Type B pancreatic cell (in vitro differentiated cells): ENCODE measurements at regions not wholly inside any gene's neighbourhood (a gene's known extent, or its start where the extent isn't known, plus 50 kb on each side); places are given as distances from the start of the nearest gene placed in this dataset.

Experiments used
- DNase-seq: peaks from one replicate; pipeline ENCODE4 v3.0.0; 2021; ENCODE audit warnings: mixed read lengths; ENCODE audit not compliant: unreplicated experiment; ENCODE audit errors: extremely low spot score
- H3K27ac Mint-ChIP-seq: 2 replicates; pipeline ENCODE4 v1.8.0; 2021; ENCODE audit warnings: mild to moderate bottlenecking, mixed read lengths
- H3K27me3 Mint-ChIP-seq: 2 replicates; pipeline ENCODE4 v1.8.0; 2021; ENCODE audit warnings: mixed read lengths
- H3K36me3 Mint-ChIP-seq: 2 replicates; pipeline ENCODE4 v1.8.0; 2021; ENCODE audit warnings: mixed read lengths
- H3K4me1 Mint-ChIP-seq: one replicate; pipeline ENCODE4 v1.8.0; 2021; ENCODE audit warnings: mixed read lengths; ENCODE audit not compliant: unreplicated experiment
- H3K4me3 Mint-ChIP-seq: 2 replicates; pipeline ENCODE4 v1.8.0; 2021; ENCODE audit warnings: mild to moderate bottlenecking, mixed read lengths
- H3K9me3 Mint-ChIP-seq: 2 replicates; pipeline ENCODE4 v1.8.0; 2021; ENCODE audit warnings: mixed read lengths
- TF ChIP-seq, protein P1 (sequence below): fragments of 200-600 bp; sonication (generic); conservative IDR thresholded peaks from 2 replicates; pipeline ENCODE4 v1.5.0; 2021; ENCODE audit warnings: antibody characterized with exemption, mild to moderate bottlenecking

GRCh38 chr6:1227935-1228753, 83.8 kb upstream of the FOXQ1 start:
- Mint-ChIP-seq H3K9me3 (no peaks in the 10 kb centered on the region), H3K27ac (peak overlapping the region; percentile 17), H3K4me1 (peaks cover 12% of the 10 kb centered on the region), H3K36me3 (no peaks in the 10 kb centered on the region), H3K4me3 (no peak overlapping the region), H3K27me3 (peaks cover 34% of the 10 kb centered on the region)
- DNase-seq = no peak
- TF ChIP-seq, protein P1, sequence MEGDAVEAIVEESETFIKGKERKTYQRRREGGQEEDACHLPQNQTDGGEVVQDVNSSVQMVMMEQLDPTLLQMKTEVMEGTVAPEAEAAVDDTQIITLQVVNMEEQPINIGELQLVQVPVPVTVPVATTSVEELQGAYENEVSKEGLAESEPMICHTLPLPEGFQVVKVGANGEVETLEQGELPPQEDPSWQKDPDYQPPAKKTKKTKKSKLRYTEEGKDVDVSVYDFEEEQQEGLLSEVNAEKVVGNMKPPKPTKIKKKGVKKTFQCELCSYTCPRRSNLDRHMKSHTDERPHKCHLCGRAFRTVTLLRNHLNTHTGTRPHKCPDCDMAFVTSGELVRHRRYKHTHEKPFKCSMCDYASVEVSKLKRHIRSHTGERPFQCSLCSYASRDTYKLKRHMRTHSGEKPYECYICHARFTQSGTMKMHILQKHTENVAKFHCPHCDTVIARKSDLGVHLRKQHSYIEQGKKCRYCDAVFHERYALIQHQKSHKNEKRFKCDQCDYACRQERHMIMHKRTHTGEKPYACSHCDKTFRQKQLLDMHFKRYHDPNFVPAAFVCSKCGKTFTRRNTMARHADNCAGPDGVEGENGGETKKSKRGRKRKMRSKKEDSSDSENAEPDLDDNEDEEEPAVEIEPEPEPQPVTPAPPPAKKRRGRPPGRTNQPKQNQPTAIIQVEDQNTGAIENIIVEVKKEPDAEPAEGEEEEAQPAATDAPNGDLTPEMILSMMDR = no peak

GRCh38 chr6:1227600-1227934, 84.3 kb upstream of the FOXQ1 start:
- no peak overlapping the region for H3K4me3 Mint-ChIP-seq
- H3K27ac Mint-ChIP-seq = peak overlapping the region; percentile 17
- H3K27me3 Mint-ChIP-seq = peaks cover 30% of the 10 kb centered on the region
- no peaks in the 10 kb centered on the region for H3K36me3 Mint-ChIP-seq
- H3K4me1 Mint-ChIP-seq = peaks cover 12% of the 10 kb centered on the region
- TF ChIP-seq, protein P1 = no peak
- H3K9me3 Mint-ChIP-seq = no peaks in the 10 kb centered on the region
- no peak for DNase-seq

- Mint-ChIP-seq H3K4me3 (no peak overlapping the region), H3K4me1 (peaks cover 12% of the 10 kb centered on the region)
Observed at GRCh38 chr6:1226277-1227099, 85.4 kb upstream of the FOXQ1 start.

DNA sequence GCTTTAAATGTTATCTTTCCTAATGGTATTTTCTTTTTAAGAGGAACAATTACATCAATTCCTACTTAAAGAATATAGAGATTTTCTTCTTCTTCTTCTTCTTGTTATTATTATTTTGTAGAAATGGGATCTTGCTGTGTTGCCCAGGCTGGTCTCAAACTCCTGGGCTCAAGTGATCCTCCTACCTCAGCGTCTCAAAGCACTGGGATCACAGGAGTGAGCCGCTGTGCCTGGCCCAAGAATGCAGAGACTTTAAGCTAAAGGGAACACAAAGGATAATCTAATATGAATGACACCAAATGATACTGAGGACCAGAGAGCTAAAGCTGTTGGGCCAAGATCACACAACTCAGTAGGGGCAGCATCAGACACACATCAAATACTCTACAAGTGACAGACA, 87.4 kb upstream of the FOXQ1 start:
- no peak for DNase-seq
- H3K27me3 Mint-ChIP-seq = peaks cover 24% of the 10 kb centered on the region
- H3K36me3 Mint-ChIP-seq = no peaks in the 10 kb centered on the region
- TF ChIP-seq, protein P1 = no peak
- H3K27ac Mint-ChIP-seq = no peak overlapping the region
- no peaks in the 10 kb centered on the region for H3K9me3 Mint-ChIP-seq
- peaks cover 12% of the 10 kb centered on the region for H3K4me1 Mint-ChIP-seq
- no peak overlapping the region for H3K4me3 Mint-ChIP-seq

More at GRCh38 chr6:1226277-1227099, 85.4 kb upstream of the FOXQ1 start:
- no peaks in the 10 kb centered on the region for H3K36me3 Mint-ChIP-seq
- DNase-seq = no peak
- TF ChIP-seq, protein P1 = no peak
- H3K27ac Mint-ChIP-seq = no peak overlapping the region
- no peaks in the 10 kb centered on the region for H3K9me3 Mint-ChIP-seq
- peaks cover 28% of the 10 kb centered on the region for H3K27me3 Mint-ChIP-seq

DNA sequence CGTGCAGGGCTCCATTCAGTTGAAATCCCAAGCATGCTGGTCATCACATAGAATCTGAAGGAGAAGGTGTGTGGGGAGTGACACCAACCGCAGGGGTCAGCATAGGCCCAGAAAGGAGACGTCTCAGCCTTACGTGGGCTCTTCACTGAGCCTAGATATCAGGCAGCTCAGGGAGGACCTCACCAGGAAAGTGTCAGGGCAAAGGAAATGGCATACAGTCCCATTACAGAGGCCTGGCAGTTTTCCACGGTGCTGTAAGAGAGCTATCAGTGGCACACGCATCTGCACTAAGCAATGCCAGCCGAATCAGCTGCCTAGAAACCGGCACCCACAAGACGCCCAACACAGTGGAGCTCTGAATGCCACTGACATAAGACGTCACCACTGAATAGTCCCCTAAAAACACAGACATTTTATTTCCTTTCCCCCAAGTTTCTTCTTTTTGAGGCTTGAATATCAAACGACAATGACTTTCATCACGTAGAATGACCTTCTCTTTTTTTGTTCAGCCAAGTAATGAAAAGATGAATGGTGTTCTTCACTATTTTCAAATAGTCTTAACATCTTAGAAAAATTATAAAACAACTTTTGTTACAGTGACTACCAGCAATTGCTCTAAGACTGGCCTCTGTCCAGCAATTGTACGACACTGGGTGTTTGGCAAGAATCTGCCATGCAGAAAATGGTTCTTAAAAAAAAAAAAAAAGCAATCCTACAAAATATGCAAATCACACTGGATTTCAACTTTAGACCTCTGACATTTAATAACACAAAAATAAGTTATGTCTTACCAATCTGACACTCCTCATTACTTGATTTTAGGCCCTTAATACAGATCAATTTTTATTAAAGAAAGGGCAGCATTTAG, 88.9 kb upstream of the FOXQ1 start:
- Mint-ChIP-seq H3K4me1 (peaks cover 8% of the 10 kb centered on the region), H3K4me3 (no peak overlapping the region), H3K27me3 (peaks cover 20% of the 10 kb centered on the region), H3K9me3 (no peaks in the 10 kb centered on the region), H3K27ac (no peak overlapping the region), H3K36me3 (no peaks in the 10 kb centered on the region)
- TF ChIP-seq, protein P1 = no peak
- DNase-seq = no peak
